Mesodermal cell (in vitro differentiated cells): ENCODE measurements at regions not wholly inside any gene's neighbourhood (a gene's known extent, or its start where the extent isn't known, plus 50 kb on each side); places are given as distances from the start of the nearest gene placed in this dataset.
"Not testable (repeated sequence)": the region's sequence is repeated elsewhere in the genome, so short reads cannot be mapped to it uniquely, and the experiment has no call there.

Experiments used
- H3K27ac ChIP-seq: 2 replicates; pipeline ENCODE4 v1.7.0; 2013; ENCODE audit warnings: mild to moderate bottlenecking, low read depth, low read length, moderate library complexity; ENCODE audit not compliant: severe bottlenecking
- H3K36me3 ChIP-seq: 2 replicates; pipeline ENCODE4 v1.7.1; 2013; ENCODE audit warnings: mild to moderate bottlenecking, low read length, moderate library complexity; ENCODE audit not compliant: control insufficient read depth, insufficient read depth
- H3K4me1 ChIP-seq: one replicate; pipeline ENCODE4 v1.7.1; 2013; ENCODE audit warnings: mild to moderate bottlenecking, low read length; ENCODE audit not compliant: insufficient read depth, control insufficient read depth, poor library complexity, severe bottlenecking
- H3K4me3 ChIP-seq: 2 replicates; pipeline ENCODE4 v1.7.0; 2013; ENCODE audit warnings: low read length, control low read depth, mild to moderate bottlenecking; ENCODE audit not compliant: insufficient read depth, poor library complexity, severe bottlenecking; ENCODE audit errors: extremely low read depth
- H3K9me3 ChIP-seq: 2 replicates; pipeline ENCODE4 v1.7.1; 2013; ENCODE audit warnings: mild to moderate bottlenecking, low read length, moderate library complexity; ENCODE audit not compliant: control insufficient read depth
- WGBS, 2 experiments: methylation state at CpG; one replicate each; pipeline ENCODE4 v1.1.5; 2013; ENCODE audit warnings: missing lambda C conversion rate in 2 of 2; ENCODE audit not compliant: insufficient coverage in 2 of 2; 5-methylcytosine and 5-hydroxymethylcytosine counted together

GRCh38 chr15:20100604-20101270 lies 440.9 kb downstream of the GOLGA6L6 start:
- not testable (repeated sequence) for H3K9me3 ChIP-seq, H3K4me1 ChIP-seq, H3K36me3 ChIP-seq, H3K27ac ChIP-seq, H3K4me3 ChIP-seq
- no CpG with 5 or more reads among the region's 8 CpGs for WGBS, 2 experiments

GRCh38 chr15:20095699-20096303 lies 445.8 kb downstream of the GOLGA6L6 start:
- WGBS, 2 experiments: no CpG with 5 or more reads among the region's 6 CpGs

GRCh38 chr15:20089541-20089940 lies 452.1 kb downstream of the GOLGA6L6 start:
- H3K4me1 ChIP-seq, H3K27ac ChIP-seq, H3K36me3 ChIP-seq, H3K9me3 ChIP-seq, H3K4me3 ChIP-seq: not testable (repeated sequence)
- WGBS, 2 experiments: no CpG with 5 or more reads among the region's 4 CpGs

More at GRCh38 chr15:20095699-20096303, 445.8 kb downstream of the GOLGA6L6 start:
- not testable (repeated sequence) for H3K36me3 ChIP-seq, H3K4me1 ChIP-seq, H3K4me3 ChIP-seq, H3K27ac ChIP-seq, H3K9me3 ChIP-seq

- H3K27ac ChIP-seq, H3K36me3 ChIP-seq, H3K4me1 ChIP-seq, H3K4me3 ChIP-seq, H3K9me3 ChIP-seq: not testable (repeated sequence)
- WGBS, 2 experiments: no CpG with 5 or more reads among the region's 6 CpGs
These were observed 457.6 kb downstream of the GOLGA6L6 start for GRCh38 chr15:20084026-20084425.

GRCh38 chr15:20074082-20074481 lies 467.5 kb downstream of the GOLGA6L6 start:
- not testable (repeated sequence) for H3K9me3 ChIP-seq, H3K4me1 ChIP-seq, H3K36me3 ChIP-seq, H3K27ac ChIP-seq, H3K4me3 ChIP-seq
- 76 to 84% methylated on average over 5 to 8 of the region's 35 CpGs for WGBS, 2 experiments

- H3K4me1 ChIP-seq, H3K9me3 ChIP-seq, H3K4me3 ChIP-seq, H3K36me3 ChIP-seq, H3K27ac ChIP-seq: not testable (repeated sequence)
- no CpG with 5 or more reads among the region's 5 CpGs for WGBS, 2 experiments
These were observed 472.6 kb downstream of the GOLGA6L6 start for GRCh38 chr15:20069043-20069442.

GRCh38 chr15:20066173-20066572 lies 475.4 kb downstream of the GOLGA6L6 start:
- H3K36me3 ChIP-seq, H3K27ac ChIP-seq, H3K9me3 ChIP-seq, H3K4me1 ChIP-seq, H3K4me3 ChIP-seq: not testable (repeated sequence)
- WGBS, 2 experiments: 14 to 55% methylated on average over 1 to 2 of the region's 5 CpGs

GRCh38 chr15:20065508-20065907 lies 476.1 kb downstream of the GOLGA6L6 start:
- not testable (repeated sequence) for H3K4me3 ChIP-seq, H3K27ac ChIP-seq, H3K36me3 ChIP-seq, H3K9me3 ChIP-seq, H3K4me1 ChIP-seq
- 67 to 90% methylated on average over 3 to 4 of the region's 10 CpGs for WGBS, 2 experiments

- H3K4me1 ChIP-seq, H3K27ac ChIP-seq, H3K36me3 ChIP-seq, H3K9me3 ChIP-seq, H3K4me3 ChIP-seq: not testable (repeated sequence)
- WGBS, 2 experiments: 82 to 100% methylated on average over 1 to 5 of the region's 7 CpGs
These were observed 478.4 kb downstream of the GOLGA6L6 start for GRCh38 chr15:20063167-20063566.

GRCh38 chr15:20060838-20061237 lies 480.8 kb downstream of the GOLGA6L6 start:
- 93% methylated on average over 3 of the region's 13 CpGs; no CpG with 5 or more reads in 1 of the 2 experiments for WGBS, 2 experiments
- H3K36me3 ChIP-seq, H3K4me1 ChIP-seq, H3K4me3 ChIP-seq, H3K27ac ChIP-seq, H3K9me3 ChIP-seq: not testable (repeated sequence)

GRCh38 chr15:20056871-20057270 lies 484.7 kb downstream of the GOLGA6L6 start:
- H3K4me3 ChIP-seq, H3K36me3 ChIP-seq, H3K27ac ChIP-seq, H3K9me3 ChIP-seq, H3K4me1 ChIP-seq: not testable (repeated sequence)
- no CpG with 5 or more reads among the region's 5 CpGs for WGBS, 2 experiments
